Spleen (tissue), 7 donors: ENCODE measurements at regions not wholly inside any gene's neighbourhood (a gene's known extent, or its start where the extent isn't known, plus 50 kb on each side); places are given as distances from the start of the nearest gene placed in this dataset.

Experiments used
- CTCF ChIP-seq, 11 experiments: fragments of 200-600 bp in 7 of 11; fragments of 450-650 bp in 4 of 11; sonication (generic) in 4 of 11; IDR thresholded peaks in 8 of 11; conservative IDR thresholded peaks in 3 of 11; 1 replicate in 7 of 11; 2 replicates in 4 of 11; pipeline versions ENCODE4 v1.4.0 to v1.8.0; 2016 to 2021; ENCODE audit warnings: antibody characterized with exemption in 11 of 11, inconsistent platforms in 4 of 11, mild to moderate bottlenecking in 1 of 11
- POLR2A ChIP-seq, 3 donors: fragments of 450-650 bp; IDR thresholded peaks; one replicate each; pipeline ENCODE4 v1.5.1; 2017; ENCODE audit warnings: antibody characterized with exemption in 3 of 3, mild to moderate bottlenecking in 1 of 3
- POLR2AphosphoS5 ChIP-seq, 3 donors: sonication (generic); formaldehyde crosslinking; IDR thresholded peaks; one replicate each; pipeline ENCODE4 v1.5.1; 2017; ENCODE audit warnings: antibody characterized with exemption in 3 of 3
- donor health status: DM: no; HTN: no; CAD: no; lungs with moderate emphysema.
- donor health status: DM: no; HTN: no; CAD: no.
- donor health status: DM: no; HTN: no; CAD: no.

- TF ChIP-seq CTCF (IDR thresholded peaks at IDR 0.05 in 8 of 11, conservative IDR thresholded peaks at IDR 0.05 in 3 of 11) (no peak), POLR2A (IDR thresholded peaks at IDR 0.05) (no peak), POLR2AphosphoS5 (IDR thresholded peaks at IDR 0.05) (no peak)
These were observed 62.5 kb upstream of the NPY start for GRCh38 chr7:24221500-24221899.
